ENCODE measurements at regions not wholly inside any gene's neighbourhood (a gene's known extent, or its start where the extent isn't known, plus 50 kb on each side); places are given as distances from the start of the nearest gene placed in this dataset.

- DNase-seq = peak; percentile 2
- Histone ChIP-seq H3K4me1 (ENCODE audit: control insufficient read depth in 1 of 2, insufficient read depth in 2 of 2, low read depth in 1 of 2, low read length in 1 of 2) (no peaks in the 10 kb centered on the region), H3K27me3 (ENCODE audit: insufficient read depth) (peaks cover 9% of the 10 kb centered on the region; the same call in 1 of the 2 replicates), H3K36me3 (replicated peaks in 1 of 2; ENCODE audit: control insufficient read depth in 1 of 2, insufficient read depth in 2 of 2, low read length in 1 of 2) (no peaks in the 10 kb centered on the region), H3F3A (replicated peaks; ENCODE audit: insufficient read depth) (no peaks in the 10 kb centered on the region), H3K9ac (no peak overlapping the region), H3K9me3 (no peaks in the 10 kb centered on the region), H2AFZ (ENCODE audit: low read depth) (no peak overlapping the region), H4K20me1 (ENCODE audit: insufficient read depth) (no peaks in the 10 kb centered on the region), H3K4me3 (ENCODE audit: low read depth in 2 of 2, low read length in 1 of 2) (no peak overlapping the region), H3K79me2 (ENCODE audit: insufficient read depth) (no peaks in the 10 kb centered on the region), H3K27ac (ENCODE audit: low read depth in 2 of 2, low read length in 1 of 2) (no peak overlapping the region), H3K9me2 (no peaks in the 10 kb centered on the region), H3K4me2 (no peak overlapping the region)
- TF ChIP-seq FOSL2 (IDR thresholded peaks at IDR 0.05; ENCODE audit: borderline replicate concordance, low read depth) (no peak), POLR2AphosphoS5 (IDR thresholded peaks at IDR 0.05; ENCODE audit: low read depth, low read length) (no peak)
- TF ChIP-seq, protein P1, sequence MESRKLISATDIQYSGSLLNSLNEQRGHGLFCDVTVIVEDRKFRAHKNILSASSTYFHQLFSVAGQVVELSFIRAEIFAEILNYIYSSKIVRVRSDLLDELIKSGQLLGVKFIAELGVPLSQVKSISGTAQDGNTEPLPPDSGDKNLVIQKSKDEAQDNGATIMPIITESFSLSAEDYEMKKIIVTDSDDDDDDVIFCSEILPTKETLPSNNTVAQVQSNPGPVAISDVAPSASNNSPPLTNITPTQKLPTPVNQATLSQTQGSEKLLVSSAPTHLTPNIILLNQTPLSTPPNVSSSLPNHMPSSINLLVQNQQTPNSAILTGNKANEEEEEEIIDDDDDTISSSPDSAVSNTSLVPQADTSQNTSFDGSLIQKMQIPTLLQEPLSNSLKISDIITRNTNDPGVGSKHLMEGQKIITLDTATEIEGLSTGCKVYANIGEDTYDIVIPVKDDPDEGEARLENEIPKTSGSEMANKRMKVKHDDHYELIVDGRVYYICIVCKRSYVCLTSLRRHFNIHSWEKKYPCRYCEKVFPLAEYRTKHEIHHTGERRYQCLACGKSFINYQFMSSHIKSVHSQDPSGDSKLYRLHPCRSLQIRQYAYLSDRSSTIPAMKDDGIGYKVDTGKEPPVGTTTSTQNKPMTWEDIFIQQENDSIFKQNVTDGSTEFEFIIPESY (IDR thresholded peaks at IDR 0.05; ENCODE audit: borderline replicate concordance, low read depth) = no peak
- WGBS (ENCODE audit: low lambda C conversion rate) = 41% methylated on average over 8 of the region's 8 CpGs
- CTCF ChIA-PET = no interaction called here
- POLR2A ChIA-PET = no interaction called here
Measured at GRCh38 chr2:72033636-72034035, 114.0 kb downstream of the CYP26B1 start.

DNA sequence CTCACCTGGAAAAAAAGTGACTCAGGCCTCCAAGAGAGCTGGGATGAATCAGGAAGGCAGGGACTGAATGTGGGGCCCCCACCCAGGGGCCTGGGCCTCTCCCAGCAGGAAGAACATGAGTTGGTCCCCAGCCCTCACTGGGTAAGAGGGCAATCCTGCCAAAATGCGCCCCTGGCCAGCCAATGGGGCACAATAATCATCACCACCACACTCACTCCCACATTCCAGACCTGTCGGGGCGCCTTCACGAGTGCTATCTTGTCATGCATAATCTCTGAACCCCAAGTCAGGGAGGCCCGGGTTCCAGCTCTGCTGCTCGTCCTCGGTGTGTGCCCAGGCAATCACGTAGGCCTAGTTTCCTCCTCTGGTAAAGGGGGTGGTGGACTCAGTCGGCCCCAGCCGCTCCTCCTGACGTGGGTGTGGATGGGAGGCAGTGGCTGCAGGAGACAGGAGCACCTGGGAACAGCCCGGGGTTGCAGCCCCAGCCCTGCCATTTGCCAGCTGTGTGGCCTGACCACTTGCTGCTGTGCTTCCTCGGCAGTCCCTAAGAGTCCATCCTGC, 115.1 kb downstream of the CYP26B1 start:
- POLR2A ChIA-PET = no interaction called here
- no peak for TF ChIP-seq NFIC (IDR thresholded peaks at IDR 0.05; ENCODE audit: borderline replicate concordance)
- no peak overlapping the region for H2AFZ ChIP-seq (ENCODE audit: low read depth)
- no peak overlapping the region for H3K9ac ChIP-seq
- no peak overlapping the region for H3K27ac ChIP-seq (ENCODE audit: low read depth in 2 of 2, low read length in 1 of 2)
- no peaks in the 10 kb centered on the region for H4K20me1 ChIP-seq (ENCODE audit: insufficient read depth)
- no peaks in the 10 kb centered on the region for H3K36me3 ChIP-seq (replicated peaks in 1 of 2; ENCODE audit: control insufficient read depth in 1 of 2, insufficient read depth in 2 of 2, low read length in 1 of 2)
- peaks cover 9% of the 10 kb centered on the region; the same call in 1 of the 2 replicates for H3K27me3 ChIP-seq (ENCODE audit: insufficient read depth)
- no peak overlapping the region for H3K4me3 ChIP-seq (ENCODE audit: low read depth in 2 of 2, low read length in 1 of 2)
- H3F3A ChIP-seq (replicated peaks; ENCODE audit: insufficient read depth) = no peaks in the 10 kb centered on the region
- peak; percentile 4 for DNase-seq
- H3K9me3 ChIP-seq = no peaks in the 10 kb centered on the region
- H3K4me2 ChIP-seq = no peak overlapping the region
- H3K4me1 ChIP-seq (ENCODE audit: control insufficient read depth in 1 of 2, insufficient read depth in 2 of 2, low read depth in 1 of 2, low read length in 1 of 2) = no peaks in the 10 kb centered on the region
- no peaks in the 10 kb centered on the region for H3K9me2 ChIP-seq
- WGBS (ENCODE audit: low lambda C conversion rate) = 60% methylated on average over 9 of the region's 13 CpGs
- CTCF ChIA-PET = no interaction called here
- no peaks in the 10 kb centered on the region for H3K79me2 ChIP-seq (ENCODE audit: insufficient read depth)

DNA sequence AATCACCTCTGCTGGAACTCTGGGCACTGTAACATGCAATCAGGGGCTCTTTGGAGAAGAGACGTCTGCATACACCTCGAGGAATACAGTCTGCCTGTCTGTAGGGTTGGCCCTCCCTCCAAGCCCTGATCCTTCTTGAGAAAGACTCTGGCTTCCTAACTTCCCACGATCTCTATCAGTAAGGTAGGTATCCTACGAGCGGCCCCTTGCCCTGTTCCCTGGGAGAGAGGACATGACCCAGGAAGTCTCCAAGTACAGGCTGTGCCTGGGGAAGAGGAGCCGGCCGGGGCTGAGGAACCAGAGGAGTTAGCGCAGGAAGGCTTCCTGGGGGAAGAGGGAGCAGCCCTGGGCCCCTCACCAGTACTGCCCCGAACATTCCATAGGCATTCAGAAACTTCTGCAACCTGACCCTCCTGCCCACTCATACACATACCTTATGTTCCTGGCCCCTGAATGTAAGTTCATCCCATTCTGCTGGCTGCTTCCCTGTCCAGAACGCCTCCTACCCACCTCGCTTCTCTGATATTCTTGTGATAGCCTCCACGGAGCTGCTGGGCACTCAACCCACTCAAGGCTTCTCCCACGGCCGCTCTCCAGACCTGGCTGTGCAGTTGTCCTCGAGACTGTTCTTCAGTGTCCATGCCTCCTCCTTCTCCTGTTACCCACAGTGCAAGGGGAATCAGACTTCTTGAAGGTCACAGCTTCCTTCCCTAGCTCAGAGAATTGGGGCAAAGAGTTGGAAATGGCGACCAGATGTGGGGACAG, 116.1 kb downstream of the CYP26B1 start:
- no peaks in the 10 kb centered on the region for H3K79me2 ChIP-seq (ENCODE audit: insufficient read depth)
- no peaks in the 10 kb centered on the region for H3K9me3 ChIP-seq
- peak; percentile 8 for DNase-seq
- H3K4me2 ChIP-seq = no peak overlapping the region
- TF ChIP-seq EZH2phosphoT487 (IDR thresholded peaks at IDR 0.05; ENCODE audit: borderline replicate concordance, low read depth) (no peak), REST (IDR thresholded peaks at IDR 0.05; ENCODE audit: low read depth, low read length) (no peak), MXI1 (IDR thresholded peaks at IDR 0.05; ENCODE audit: low read depth, low read length) (no peak), PBX3 (IDR thresholded peaks at IDR 0.05) (no peak), JUND (IDR thresholded peaks at IDR 0.05) (no peak)
- 55% methylated on average over 15 of the region's 16 CpGs for WGBS (ENCODE audit: low lambda C conversion rate)
- H3K36me3 ChIP-seq (replicated peaks in 1 of 2; ENCODE audit: control insufficient read depth in 1 of 2, insufficient read depth in 2 of 2, low read length in 1 of 2) = no peaks in the 10 kb centered on the region
- no peaks in the 10 kb centered on the region for H3F3A ChIP-seq (replicated peaks; ENCODE audit: insufficient read depth)
- no peak overlapping the region for H3K9ac ChIP-seq
- no peak overlapping the region for H3K4me3 ChIP-seq (ENCODE audit: low read depth in 2 of 2, low read length in 1 of 2)
- ChIA-PET CTCF (no interaction called here), POLR2A (no interaction called here)
- peaks cover 9% of the 10 kb centered on the region; the same call in 1 of the 2 replicates for H3K27me3 ChIP-seq (ENCODE audit: insufficient read depth)
- H3K9me2 ChIP-seq = no peaks in the 10 kb centered on the region
- H2AFZ ChIP-seq (ENCODE audit: low read depth) = no peak overlapping the region
- no peaks in the 10 kb centered on the region for H3K4me1 ChIP-seq (ENCODE audit: control insufficient read depth in 1 of 2, insufficient read depth in 2 of 2, low read depth in 1 of 2, low read length in 1 of 2)
- H4K20me1 ChIP-seq (ENCODE audit: insufficient read depth) = no peaks in the 10 kb centered on the region
- no peak overlapping the region for H3K27ac ChIP-seq (ENCODE audit: low read depth in 2 of 2, low read length in 1 of 2)

Data from SK-N-SH (cell line).